GM19438 (cell line): ENCODE measurements at regions not wholly inside any gene's neighbourhood (a gene's known extent, or its start where the extent isn't known, plus 50 kb on each side); places are given as distances from the start of the nearest gene placed in this dataset.
"Not testable (repeated sequence)": the region's sequence is repeated elsewhere in the genome, so short reads cannot be mapped to it uniquely, and the experiment has no call there.

Experiments used
- ATAC-seq: cut with Tn5 transposase; IDR thresholded peaks from one replicate; pipeline ENCODE4 v1.9.1; 2021; ENCODE audit warnings: low read depth; ENCODE audit not compliant: unreplicated experiment

- no peak for ATAC-seq
These were observed 138.6 kb downstream of the ARRDC3 start for GRCh38 chr5:91244380-91245073.

GRCh38 chr5:91243852-91244251 lies 139.3 kb downstream of the ARRDC3 start:
- ATAC-seq = no peak

- ATAC-seq = no peak
These were observed 139.8 kb downstream of the ARRDC3 start for GRCh38 chr5:91243286-91243685.

DNA sequence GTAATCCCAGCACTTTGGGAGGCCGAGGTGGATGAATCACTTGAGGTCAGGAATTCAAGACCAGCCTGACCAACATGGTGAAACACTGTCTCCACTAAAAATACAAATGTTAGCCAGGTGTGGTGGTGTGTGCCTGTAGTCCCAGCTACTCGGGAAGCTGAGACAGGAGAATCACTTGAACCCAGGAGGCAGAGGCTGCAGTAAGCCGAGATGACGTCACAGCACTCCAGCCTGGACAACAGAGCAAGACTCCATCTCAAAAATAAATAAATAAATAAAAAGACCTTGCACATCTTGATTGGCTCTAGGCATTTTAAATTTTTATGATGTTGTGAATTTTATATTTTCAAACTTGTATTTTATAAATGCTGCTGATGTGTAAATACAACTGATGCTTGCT lies 141.7 kb downstream of the ARRDC3 start:
- not testable (repeated sequence) for ATAC-seq

DNA sequence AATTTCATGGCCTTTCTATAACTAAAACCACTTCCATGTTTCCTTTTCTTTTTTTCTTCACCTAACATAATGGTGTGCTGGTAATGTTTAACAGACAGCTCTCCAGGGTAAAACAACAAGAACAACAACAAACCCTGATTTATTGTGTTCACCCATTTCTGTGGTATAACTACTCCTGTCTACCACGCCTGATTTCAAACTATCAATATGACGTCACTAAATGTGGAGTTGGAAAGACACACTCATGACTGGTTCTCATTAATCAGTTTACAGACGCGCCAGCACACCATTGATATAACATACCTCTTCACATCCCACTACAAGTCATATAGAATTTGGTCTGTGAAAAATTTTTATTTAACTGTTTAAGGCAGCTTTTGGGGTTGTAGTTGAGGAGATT lies 142.9 kb downstream of the ARRDC3 start:
- ATAC-seq = no peak

DNA sequence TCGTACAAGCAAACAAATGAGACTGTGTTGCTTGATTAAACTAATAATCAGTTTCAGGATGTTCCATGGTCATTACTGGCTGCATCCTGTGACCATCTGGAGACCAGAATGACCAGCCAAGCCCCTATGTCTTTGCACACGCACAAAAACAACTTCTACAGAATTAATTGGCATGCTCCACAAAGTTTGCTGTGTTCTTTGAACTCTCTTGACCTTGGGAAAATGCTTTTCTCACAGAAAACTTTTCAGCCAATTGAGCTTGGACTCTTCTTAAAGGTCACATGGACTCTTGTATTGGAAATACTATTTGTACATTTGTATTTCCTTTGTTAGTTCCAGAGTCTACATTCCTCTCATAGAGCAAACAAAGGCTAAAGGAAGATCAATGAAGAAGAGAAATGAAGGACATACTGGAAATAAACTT lies 147.8 kb downstream of the ARRDC3 start:
- ATAC-seq = no peak

DNA sequence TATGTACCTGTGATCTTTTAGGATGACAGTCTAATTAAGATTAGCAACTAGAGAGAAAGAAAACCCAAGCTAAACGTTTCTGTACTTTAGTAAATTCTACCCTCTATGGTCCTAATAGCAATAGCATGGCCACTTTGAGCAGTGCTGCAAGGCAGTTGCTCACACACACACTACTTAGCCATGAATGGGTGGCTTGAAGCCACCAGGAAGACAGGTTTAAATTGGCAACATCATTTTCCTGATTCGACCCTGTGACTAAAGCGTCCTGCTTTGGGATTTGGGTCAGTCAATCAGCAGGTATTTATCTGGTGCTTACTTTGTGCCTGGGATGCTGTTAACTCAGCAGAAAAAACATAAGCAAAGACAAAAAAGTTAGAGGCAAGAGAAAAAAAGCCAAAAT lies 150.6 kb downstream of the ARRDC3 start:
- no peak for ATAC-seq

DNA sequence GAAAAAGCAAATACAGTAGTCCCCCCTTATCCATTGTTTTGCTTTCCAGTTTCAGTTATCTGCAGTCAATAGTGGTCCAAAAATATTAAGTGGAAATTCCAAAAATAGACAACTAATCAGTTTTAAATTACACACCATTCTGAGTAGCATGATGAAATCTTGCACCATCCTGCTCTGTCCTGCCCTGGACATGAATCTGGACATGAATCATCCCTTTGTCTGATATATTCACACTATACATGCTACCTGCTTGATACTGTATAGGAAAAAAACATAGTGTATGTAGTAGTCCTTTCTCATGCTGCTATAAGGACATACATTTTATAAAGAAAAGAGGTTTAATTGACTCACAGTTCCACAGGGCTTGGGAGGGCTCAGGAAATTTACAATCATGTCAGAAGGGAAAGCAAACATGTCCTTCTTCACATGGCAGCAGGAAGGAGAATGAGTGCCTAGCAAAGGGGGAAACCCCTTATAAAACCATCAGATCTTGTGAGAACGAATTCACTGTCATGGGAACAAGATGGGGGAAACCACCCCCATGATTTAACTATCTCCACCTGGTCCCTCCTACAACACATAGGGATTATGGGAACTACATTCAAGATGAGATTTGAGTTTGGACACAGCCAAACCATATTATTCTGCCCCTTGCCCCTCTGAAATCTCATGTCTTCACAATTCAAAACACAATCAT lies 153.9 kb downstream of the ARRDC3 start:
- no peak for ATAC-seq

- no peak for ATAC-seq
These were observed 154.9 kb downstream of the ARRDC3 start for GRCh38 chr5:91228188-91228587.

GRCh38 chr5:91225848-91226686 lies 157.1 kb downstream of the ARRDC3 start:
- ATAC-seq = no peak

DNA sequence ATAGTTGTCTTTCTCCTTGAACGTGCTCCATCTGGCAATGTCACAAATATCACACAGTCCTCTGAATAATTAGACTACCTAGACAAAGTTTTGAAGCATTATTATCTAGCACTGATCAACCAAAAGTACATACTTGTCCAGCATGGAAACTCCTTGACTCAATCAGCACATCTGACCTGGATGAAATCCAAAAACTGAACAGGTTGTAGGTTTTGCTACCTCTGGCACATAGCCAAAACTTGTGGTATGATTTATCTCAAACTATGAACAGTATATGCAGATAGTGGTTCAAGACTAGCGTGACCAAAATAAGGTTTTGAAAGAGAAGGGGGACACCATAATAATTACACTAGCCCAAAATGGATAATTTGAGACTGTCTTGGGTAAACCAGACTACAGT lies 158.1 kb downstream of the ARRDC3 start:
- no peak for ATAC-seq

DNA sequence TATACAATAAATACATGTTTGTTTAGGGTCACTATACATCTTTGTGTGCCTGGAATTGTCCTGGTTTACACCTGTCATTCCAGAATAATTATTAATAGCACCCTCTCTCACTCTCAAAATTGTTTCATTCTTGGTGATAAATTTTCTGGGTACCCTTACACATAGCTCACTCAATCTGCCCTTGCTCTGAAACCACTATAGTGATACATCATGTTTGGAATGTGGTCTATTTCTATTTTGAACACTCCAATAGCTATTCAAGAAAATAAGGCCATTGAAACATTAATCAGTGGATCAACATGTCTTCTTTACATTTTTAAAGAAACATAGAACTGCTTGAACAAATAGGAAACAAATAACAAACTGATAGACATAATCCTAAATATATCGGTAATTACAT lies 158.7 kb downstream of the ARRDC3 start:
- no peak for ATAC-seq

DNA sequence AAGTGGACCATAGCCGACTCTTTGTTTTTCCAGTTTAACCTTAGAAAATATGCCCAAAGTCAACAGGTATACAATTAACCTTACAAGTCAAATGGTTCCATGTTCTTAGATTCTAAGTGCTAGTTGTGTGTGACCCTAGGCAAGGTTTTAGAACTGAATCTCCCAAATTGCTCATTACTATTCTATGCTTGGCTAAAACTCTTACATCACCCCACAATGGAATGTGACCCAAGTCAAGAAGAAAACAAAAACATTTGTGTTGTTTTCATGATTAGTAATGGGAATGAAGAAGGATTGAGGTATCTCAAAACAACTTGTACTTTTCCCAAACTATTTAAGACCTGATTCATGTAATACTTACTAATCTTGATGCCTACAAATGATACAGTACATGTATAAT lies 159.2 kb downstream of the ARRDC3 start:
- no peak for ATAC-seq

DNA sequence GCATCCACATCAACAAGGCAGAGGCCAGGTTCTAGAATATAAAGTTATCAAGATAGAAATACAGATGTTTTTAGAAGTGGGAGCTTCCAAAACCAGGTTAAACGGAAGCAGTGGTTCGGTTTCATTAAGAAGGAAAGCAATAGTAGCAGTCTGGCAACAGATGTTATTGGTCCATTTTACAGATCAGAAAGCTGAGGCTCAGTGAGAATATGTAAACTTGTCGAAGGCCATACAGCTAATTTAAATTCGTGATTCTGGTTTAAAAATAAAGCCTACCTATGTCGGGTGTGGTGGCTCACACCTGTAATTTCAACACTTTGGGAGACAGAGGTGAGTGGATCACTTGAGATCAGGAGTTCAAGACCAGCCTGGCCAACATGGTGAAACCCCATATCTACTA lies 160.6 kb downstream of the ARRDC3 start:
- no peak for ATAC-seq

DNA sequence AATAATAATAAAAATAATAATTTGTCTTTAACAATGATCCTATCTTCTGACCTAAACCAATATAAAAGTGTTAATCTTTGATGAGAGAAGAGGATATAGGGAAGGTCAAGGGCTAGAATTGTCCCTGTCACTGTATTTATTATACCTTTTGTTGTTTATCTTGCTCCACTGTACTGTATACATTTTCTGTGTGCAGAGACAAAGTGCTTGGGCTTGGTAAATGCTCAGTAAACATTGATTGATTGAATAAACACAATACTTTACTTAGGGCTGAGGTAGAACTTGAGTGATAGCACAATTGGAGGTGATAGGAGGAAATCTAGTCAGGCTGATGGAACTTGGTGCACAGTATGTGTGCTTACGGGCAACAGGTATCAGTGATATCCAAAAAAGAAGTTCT lies 161.2 kb downstream of the ARRDC3 start:
- no peak for ATAC-seq

DNA sequence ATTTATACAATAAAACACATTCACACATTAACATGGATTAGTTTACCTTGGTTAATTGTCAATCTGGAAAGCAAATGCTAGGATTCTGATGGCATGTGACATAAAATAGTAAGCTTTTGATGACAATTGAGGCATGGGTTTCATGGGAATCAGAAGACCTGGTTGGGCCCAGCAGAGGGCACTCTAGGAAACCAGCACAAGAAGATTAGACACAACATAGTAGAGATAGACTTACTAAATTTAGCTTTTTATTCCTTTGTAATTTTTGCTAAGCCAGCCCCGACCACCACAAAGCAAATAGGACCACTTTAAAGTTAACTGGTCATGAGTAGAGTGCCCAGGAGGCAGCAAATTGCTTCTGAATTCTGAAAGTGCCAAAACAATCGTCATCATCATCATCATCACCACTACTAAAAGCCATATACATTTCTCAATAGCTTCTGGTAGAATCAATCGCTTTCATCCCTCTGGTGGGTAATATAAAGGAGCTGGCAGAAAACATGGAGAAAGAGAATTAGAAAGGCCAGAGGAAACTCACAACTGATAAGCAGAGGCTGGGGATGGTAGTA lies 163.2 kb downstream of the ARRDC3 start:
- no peak for ATAC-seq

- ATAC-seq = no peak
These were observed 163.9 kb downstream of the ARRDC3 start for GRCh38 chr5:91219091-91219802.

GRCh38 chr5:91217859-91218258 lies 165.3 kb downstream of the ARRDC3 start:
- no peak for ATAC-seq

GRCh38 chr5:91214571-91214970 lies 168.5 kb downstream of the ARRDC3 start:
- ATAC-seq = no peak
